NCI-H460 (cell line): ENCODE measurements at regions not wholly inside any gene's neighbourhood (a gene's known extent, or its start where the extent isn't known, plus 50 kb on each side); places are given as distances from the start of the nearest gene placed in this dataset.

Source experiments
- DNase-seq: peaks from one replicate; pipeline ENCODE4 v3.0.0-alpha.2; 2016; ENCODE audit warnings: low read depth; ENCODE audit errors: extremely low read depth

- no peak for DNase-seq
These were observed 366.0 kb upstream of the GRIA3 start for GRCh38 chrX:122818068-122818467.

- DNase-seq: no peak
These were observed 350.8 kb upstream of the GRIA3 start for GRCh38 chrX:122833230-122833629.

GRCh38 chrX:122835886-122836285 lies 348.2 kb upstream of the GRIA3 start:
- DNase-seq: no peak

- DNase-seq: no peak
These were observed 333.8 kb upstream of the GRIA3 start for GRCh38 chrX:122850326-122850725.

GRCh38 chrX:122856205-122856604 lies 327.9 kb upstream of the GRIA3 start:
- DNase-seq: no peak

- no peak for DNase-seq
These were observed 326.3 kb upstream of the GRIA3 start for GRCh38 chrX:122857734-122858133.

GRCh38 chrX:122863067-122863466 lies 321.0 kb upstream of the GRIA3 start:
- no peak for DNase-seq

- peak; percentile 5 for DNase-seq
These were observed 317.5 kb upstream of the GRIA3 start for GRCh38 chrX:122866532-122866931.

- no peak for DNase-seq
These were observed 315.4 kb upstream of the GRIA3 start for GRCh38 chrX:122868631-122869030.

GRCh38 chrX:122869171-122869570 lies 314.9 kb upstream of the GRIA3 start:
- no peak for DNase-seq

GRCh38 chrX:122878269-122878668 lies 305.8 kb upstream of the GRIA3 start:
- DNase-seq: no peak

- no peak for DNase-seq
These were observed 303.1 kb upstream of the GRIA3 start for GRCh38 chrX:122880952-122881351.

GRCh38 chrX:122890729-122891128 lies 293.3 kb upstream of the GRIA3 start:
- DNase-seq: no peak

- DNase-seq: no peak
These were observed 277.4 kb upstream of the GRIA3 start for GRCh38 chrX:122906726-122907125.

GRCh38 chrX:122907375-122907774 lies 276.7 kb upstream of the GRIA3 start:
- no peak for DNase-seq

- DNase-seq: no peak
These were observed 273.4 kb upstream of the GRIA3 start for GRCh38 chrX:122910697-122911096.

- no peak for DNase-seq
These were observed 270.9 kb upstream of the GRIA3 start for GRCh38 chrX:122913134-122913533.

- no peak for DNase-seq
These were observed 270.3 kb upstream of the GRIA3 start for GRCh38 chrX:122913764-122914163.

GRCh38 chrX:122914256-122914655 lies 269.8 kb upstream of the GRIA3 start:
- no peak for DNase-seq

- no peak for DNase-seq
These were observed 249.9 kb upstream of the GRIA3 start for GRCh38 chrX:122934131-122934530.

GRCh38 chrX:122940199-122940598 lies 243.9 kb upstream of the GRIA3 start:
- DNase-seq: no peak

- no peak for DNase-seq
These were observed 242.3 kb upstream of the GRIA3 start for GRCh38 chrX:122941806-122942205.

- DNase-seq: no peak
These were observed 240.2 kb upstream of the GRIA3 start for GRCh38 chrX:122943918-122944317.

GRCh38 chrX:122945328-122945727 lies 238.8 kb upstream of the GRIA3 start:
- no peak for DNase-seq
